Muscle of arm (tissue), 1 donor: ENCODE measurements at regions not wholly inside any gene's neighbourhood (a gene's known extent, or its start where the extent isn't known, plus 50 kb on each side); places are given as distances from the start of the nearest gene placed in this dataset.
"Not testable (repeated sequence)": the region's sequence is repeated elsewhere in the genome, so short reads cannot be mapped to it uniquely, and the experiment has no call there.

Experiments
- DNase-seq: peaks from one replicate; pipeline ENCODE4 v3.0.0-alpha.2; 2013

DNA sequence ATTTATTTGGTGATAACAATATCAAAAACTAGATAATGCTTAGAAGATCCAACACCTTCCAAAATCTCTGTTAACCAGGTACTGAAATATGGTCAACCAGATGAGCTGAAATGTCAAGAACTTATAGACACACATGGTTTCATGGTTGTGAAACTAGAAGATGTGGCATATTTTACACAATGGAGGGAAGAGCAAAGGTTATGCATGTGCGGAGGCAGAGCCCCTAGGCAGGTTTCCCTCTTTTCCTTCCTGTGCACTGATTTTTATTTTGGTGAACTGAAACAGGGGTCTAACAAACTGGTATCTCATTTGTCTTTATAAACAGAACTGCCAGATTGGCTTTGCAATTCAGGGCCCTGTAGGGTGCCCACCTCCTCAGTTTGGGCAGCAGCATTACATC is 91.6 kb downstream of the PRL start:
- no peak for DNase-seq

DNA sequence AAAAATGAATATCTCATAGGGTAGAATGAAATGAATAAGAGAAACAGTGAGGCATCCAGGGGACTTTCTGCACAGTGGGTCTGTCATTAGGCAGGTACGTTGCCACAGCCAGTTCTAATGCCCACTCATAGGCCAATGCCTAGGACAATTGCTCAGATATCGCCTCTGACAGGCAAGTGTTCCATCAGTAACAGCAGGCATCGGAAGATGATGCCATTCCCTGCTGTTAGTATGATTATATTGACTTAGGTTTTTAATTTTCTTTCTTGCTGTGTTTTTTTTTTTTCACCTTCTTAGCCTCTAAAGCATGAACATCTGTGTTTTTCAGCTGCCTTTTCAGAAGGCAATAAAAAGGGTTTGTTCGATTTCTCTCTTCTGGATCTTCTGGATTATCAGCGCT is 90.7 kb downstream of the PRL start:
- DNase-seq = no peak

- no peak for DNase-seq
Observed at GRCh38 chr6:22208026-22208425, 88.8 kb downstream of the PRL start.

DNA sequence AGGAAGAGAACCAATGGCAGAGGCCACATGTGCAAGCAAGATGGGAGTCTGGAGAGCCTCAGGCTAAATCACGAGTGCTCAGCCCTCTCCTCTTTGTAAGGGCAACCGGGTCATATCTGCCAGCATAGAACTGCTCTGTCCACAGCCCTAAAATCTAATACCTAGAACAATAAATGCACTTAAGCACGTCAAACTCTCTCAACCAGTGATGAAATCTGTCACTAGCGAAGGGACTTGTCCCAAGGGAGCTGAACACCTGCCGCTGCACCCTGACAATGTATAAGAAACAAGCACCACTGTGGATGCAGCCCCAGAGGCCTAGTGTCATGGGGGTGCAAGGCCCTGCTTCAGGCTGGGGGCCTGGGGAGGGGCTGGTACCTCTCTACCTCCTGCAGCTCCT is 82.5 kb downstream of the PRL start:
- no peak for DNase-seq

DNA sequence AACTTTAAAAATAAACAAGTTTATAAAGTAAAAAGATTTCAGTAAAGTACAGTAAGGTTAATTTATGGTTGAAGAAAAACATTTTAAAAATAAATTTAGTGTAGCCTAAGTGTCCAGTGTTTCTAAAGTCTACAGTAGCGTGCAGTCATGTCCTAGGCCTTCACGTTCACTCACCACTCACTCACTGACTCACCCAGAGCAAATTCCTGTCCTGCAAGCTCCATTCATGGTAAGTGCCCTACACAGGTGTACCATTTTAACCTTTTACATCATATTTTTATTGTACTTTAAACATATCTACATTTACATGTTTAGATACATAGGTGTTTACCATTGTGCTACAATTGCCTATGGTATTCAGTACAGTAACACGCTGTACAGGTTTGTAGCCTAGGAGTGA is 81.4 kb downstream of the PRL start:
- not testable (repeated sequence) for DNase-seq

GRCh38 chr6:22218410-22218809 is 78.4 kb downstream of the PRL start:
- no peak for DNase-seq

GRCh38 chr6:22219925-22220324 is 76.9 kb downstream of the PRL start:
- DNase-seq = no peak

- DNase-seq = no peak
Observed at GRCh38 chr6:22221211-22221610, 75.6 kb downstream of the PRL start.

GRCh38 chr6:22221630-22222029 is 75.2 kb downstream of the PRL start:
- DNase-seq = no peak

GRCh38 chr6:22222469-22222868 is 74.4 kb downstream of the PRL start:
- DNase-seq = no peak

DNA sequence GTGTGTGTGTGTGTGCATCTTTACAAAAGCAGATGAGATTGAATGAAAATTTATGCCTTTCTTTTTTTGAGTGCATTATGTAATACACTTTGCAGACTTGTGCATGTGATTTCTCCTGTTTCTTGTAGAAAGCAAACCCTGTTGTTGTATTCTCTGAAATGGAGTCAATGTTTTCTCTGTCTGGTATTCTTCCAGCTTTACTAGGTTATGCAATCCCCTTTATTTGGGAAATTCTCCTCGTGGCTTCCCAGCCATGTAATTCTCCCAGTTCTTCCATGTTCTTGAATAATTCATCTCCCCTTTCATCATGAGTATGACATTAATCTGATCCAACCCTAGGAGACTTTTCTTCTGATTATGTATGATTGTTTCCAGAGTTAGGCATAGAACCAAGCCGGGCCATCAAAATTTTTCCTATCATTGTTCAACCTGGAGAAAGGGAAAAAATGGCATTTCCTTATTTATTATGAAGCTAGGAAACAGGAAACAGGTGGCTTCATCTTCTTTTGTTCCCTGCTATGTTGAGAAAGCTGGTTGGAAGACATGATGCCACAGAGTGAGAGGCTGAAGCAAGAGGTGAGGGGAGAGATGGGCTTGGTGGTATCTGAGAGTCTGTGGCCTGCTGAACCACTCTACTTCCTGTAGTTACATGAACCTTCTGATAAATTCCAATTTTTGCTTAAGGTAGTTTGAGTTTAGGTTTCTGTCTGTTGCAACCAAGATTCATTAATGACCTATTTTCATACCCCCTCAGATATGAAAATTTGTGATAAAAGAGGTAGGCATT is 68.8 kb downstream of the PRL start:
- DNase-seq = no peak

GRCh38 chr6:22231050-22231449 is 65.8 kb downstream of the PRL start:
- no peak for DNase-seq

GRCh38 chr6:22231616-22232015 is 65.2 kb downstream of the PRL start:
- no peak for DNase-seq

GRCh38 chr6:22236626-22237414 is 60.0 kb downstream of the PRL start:
- DNase-seq = no peak
